HepG2 (cell line): ENCODE measurements at regions not wholly inside any gene's neighbourhood (a gene's known extent, or its start where the extent isn't known, plus 50 kb on each side); places are given as distances from the start of the nearest gene placed in this dataset.

Source experiments
- ATAC-seq: fragments of 200-7000 bp; cut with Tn5 transposase; 3 replicates; pipeline ENCODE4 v1.9.1; 2020; ENCODE audit warnings: mild to moderate bottlenecking, moderate library complexity
- BruUV-seq: library from RNA; stranded (reverse); fragments of 400-500 nt; replicated peaks from 2 replicates; lab custom pipeline; 2021; lab: Mats Ljungman, UMichigan
- CTCF ChIA-PET: fragments of 300-600 bp; formaldehyde crosslinking; extraction: SDS; loops from one replicate; lab custom pipeline; 2021; ENCODE audit warnings: low total read pairs, inconsistent platforms, low intra/inter-chr PET ratio; lab: Yijun Ruan, JAX
- POLR2A ChIA-PET: fragments of 350-600 bp; sonication (Branson Sonifier 250); formaldehyde crosslinking; loops from one replicate; lab custom pipeline; 2020; ENCODE audit warnings: antibody characterized with exemption, inconsistent platforms; lab: Yijun Ruan, JAX
- DNase-seq: peaks from one replicate; pipeline ENCODE4 v3.0.0-alpha.2; 2015; ENCODE audit warnings: low spot score
- FAIRE-seq: peaks from 3 replicates; lab custom pipeline; 2011; peaks lifted over from hg19 to GRCh38; lab: Jason Lieb, UNC
- H2AFZ ChIP-seq: one replicate; pipeline ENCODE4 v1.6.1; 2011; ENCODE audit warnings: low read length, inconsistent platforms
- H3K27ac ChIP-seq: fragments of 300-600 bp; 3 replicates; pipeline ENCODE4 v1.8.0; 2011; ENCODE audit warnings: mixed run types, mild to moderate bottlenecking, mixed read lengths, low read length, inconsistent platforms; ENCODE audit not compliant: insufficient read depth; ENCODE audit errors: extremely low read length
- H3K27me3 ChIP-seq, 2 experiments: fragments of 200-600 bp in 1 of 2; 2 replicates in 1 of 2; 3 replicates in 1 of 2; pipeline versions ENCODE4 v1.6.0 to v1.8.0; 2011; ENCODE audit warnings: low read length in 2 of 2, mild to moderate bottlenecking in 2 of 2, moderate library complexity in 2 of 2, inconsistent platforms in 1 of 2; ENCODE audit not compliant: insufficient read depth in 2 of 2, control insufficient read depth in 1 of 2
- H3K36me3 ChIP-seq, 2 experiments: fragments of 200-600 bp in 1 of 2; replicated peaks in 1 of 2; 2 replicates in 1 of 2; 3 replicates in 1 of 2; pipeline versions ENCODE4 v1.5.1 to v1.8.0; 2011; ENCODE audit warnings: low read length in 2 of 2, inconsistent platforms in 1 of 2; ENCODE audit not compliant: insufficient read depth in 2 of 2, control insufficient read depth in 1 of 2
- H3K4me1 ChIP-seq: 2 replicates; pipeline ENCODE4 v1.5.1; 2012; ENCODE audit warnings: low read length, inconsistent platforms; ENCODE audit not compliant: insufficient read depth
- H3K4me2 ChIP-seq: 2 replicates; pipeline ENCODE4 v1.6.0; 2011; ENCODE audit warnings: low read depth, low read length, inconsistent platforms
- H3K4me3 ChIP-seq, 3 experiments: fragments of 200-600 bp in 1 of 3; sonication (generic), shearing (Covaris generic) in 1 of 3; replicated peaks in 1 of 3; 2 replicates each; pipeline ENCODE4 v1.5.1; 2011 to 2016; ENCODE audit warnings: low read length in 3 of 3, inconsistent platforms in 2 of 3, low read depth in 2 of 3, mild to moderate bottlenecking in 2 of 3, control low read depth in 1 of 3, mixed read lengths in 1 of 3; ENCODE audit not compliant: insufficient read depth in 1 of 3
- H3K79me2 ChIP-seq: one replicate; pipeline ENCODE4 v1.6.1; 2011; ENCODE audit warnings: low read length, inconsistent platforms; ENCODE audit not compliant: insufficient read depth
- H3K9ac ChIP-seq: 2 replicates; pipeline ENCODE4 v1.6.0; 2011; ENCODE audit warnings: mild to moderate bottlenecking, low read depth, low read length, inconsistent platforms; ENCODE audit not compliant: insufficient read depth
- H3K9me3 ChIP-seq: 2 replicates; pipeline ENCODE4 v1.5.1; 2012; ENCODE audit warnings: mild to moderate bottlenecking, low read length
- H4K20me1 ChIP-seq: 2 replicates; pipeline ENCODE4 v1.6.0; 2011; ENCODE audit warnings: inconsistent platforms, mild to moderate bottlenecking, low read length, moderate library complexity; ENCODE audit not compliant: insufficient read depth
- ATF7 ChIP-seq, 2 experiments: fragments of 450-650 bp in 1 of 2; sonication (generic) in 1 of 2; formaldehyde crosslinking in 1 of 2; IDR thresholded peaks; 2 replicates each; pipeline versions ENCODE4 v1.4.0 to v1.6.1; 2016 to 2020; ENCODE audit warnings: antibody characterized with exemption in 1 of 2, mild to moderate bottlenecking in 1 of 2, missing genetic modification reagents in 1 of 2
- CREB1 ChIP-seq, 2 experiments: fragments of 450-650 bp in 1 of 2; IDR thresholded peaks; 2 replicates each; pipeline ENCODE4 v1.6.1; 2016 to 2017; ENCODE audit warnings: control low read depth in 1 of 2, mild to moderate bottlenecking in 1 of 2, missing compliant biosample characterization in 1 of 2, missing genetic modification characterization in 1 of 2
- ELK4 ChIP-seq: sonication (generic); formaldehyde crosslinking; IDR thresholded peaks from 2 replicates; pipeline ENCODE4 v1.9.0; 2021; ENCODE audit warnings: missing genetic modification reagents, borderline replicate concordance
- HNF4G ChIP-seq, 2 experiments: sonication (generic) in 1 of 2; formaldehyde crosslinking in 1 of 2; IDR thresholded peaks; 2 replicates each; pipeline versions ENCODE4 v1.4.0 to v1.6.1; 2011 to 2020; ENCODE audit warnings: borderline replicate concordance in 2 of 2, low read depth in 2 of 2, mild to moderate bottlenecking in 2 of 2, low read length in 1 of 2, missing genetic modification reagents in 1 of 2, moderate library complexity in 1 of 2
- HOXA3 ChIP-seq: sonication (generic); formaldehyde crosslinking; IDR thresholded peaks from 2 replicates; pipeline ENCODE4 v1.5.0; 2020; ENCODE audit warnings: missing genetic modification reagents
- IRX3 ChIP-seq: sonication (generic); formaldehyde crosslinking; IDR thresholded peaks from 2 replicates; pipeline ENCODE4 v1.8.1; 2023; ENCODE audit warnings: mild to moderate bottlenecking, low read depth, missing genetic modification reagents, borderline replicate concordance
- JDP2 ChIP-seq: sonication (generic); formaldehyde crosslinking; IDR thresholded peaks from 2 replicates; pipeline ENCODE4 v1.8.1; 2022; ENCODE audit warnings: missing genetic modification reagents, borderline replicate concordance
- POLR2AphosphoS2 ChIP-seq: IDR thresholded peaks from 2 replicates; pipeline ENCODE4 v1.6.1; 2011; ENCODE audit warnings: low read depth, low read length, improper control_type of control experiment
- RBM39 ChIP-seq: fragments of 200-400 bp; formaldehyde crosslinking; IDR thresholded peaks from one replicate; pipeline ENCODE4 v1.6.1; 2018; ENCODE audit warnings: antibody characterized with exemption, mild to moderate bottlenecking, low read depth, low read length; ENCODE audit not compliant: poor library complexity, severe bottlenecking
- SRY ChIP-seq: sonication (generic); formaldehyde crosslinking; IDR thresholded peaks from 2 replicates; pipeline ENCODE4 v1.8.0; 2022; ENCODE audit warnings: mild to moderate bottlenecking, missing genetic modification reagents
- THAP11 ChIP-seq: IDR thresholded peaks from 2 replicates; pipeline ENCODE4 v1.6.1; 2016; ENCODE audit warnings: missing biosample characterization, missing genetic modification reagents
- THYN1 ChIP-seq: sonication (generic); formaldehyde crosslinking; IDR thresholded peaks from 2 replicates; pipeline ENCODE4 v1.8.1; 2023; ENCODE audit warnings: low read depth, mild to moderate bottlenecking, moderate library complexity, missing genetic modification reagents, borderline replicate concordance
- U2AF2 ChIP-seq: fragments of 200-400 bp; formaldehyde crosslinking; IDR thresholded peaks from 2 replicates; pipeline ENCODE4 v1.6.1; 2017; ENCODE audit warnings: low read depth, mild to moderate bottlenecking, low read length
- ZBTB8A ChIP-seq: sonication (generic); formaldehyde crosslinking; IDR thresholded peaks from 2 replicates; pipeline ENCODE4 v1.4.0; 2020; ENCODE audit warnings: mild to moderate bottlenecking, low read depth, missing genetic modification reagents, borderline replicate concordance
- ZMAT5 ChIP-seq: sonication (generic); formaldehyde crosslinking; IDR thresholded peaks from 2 replicates; pipeline ENCODE4 v1.5.0; 2020; ENCODE audit warnings: mild to moderate bottlenecking, low read depth, missing genetic modification reagents, borderline replicate concordance
- ZNF281 ChIP-seq: sonication (generic); formaldehyde crosslinking; IDR thresholded peaks from 2 replicates; pipeline ENCODE4 v1.4.0; 2020; ENCODE audit warnings: missing genetic modification reagents, borderline replicate concordance
- ZNF292 ChIP-seq: sonication (generic); formaldehyde crosslinking; IDR thresholded peaks from 2 replicates; pipeline ENCODE4 v1.8.1; 2022; ENCODE audit warnings: mild to moderate bottlenecking, low read depth, missing genetic modification reagents, borderline replicate concordance
- ZNF776 ChIP-seq: sonication (generic); formaldehyde crosslinking; IDR thresholded peaks from 2 replicates; pipeline ENCODE4 v1.4.0; 2020; ENCODE audit warnings: mild to moderate bottlenecking, missing genetic modification reagents
- WGBS: methylation state at CpG from one replicate; pipeline ENCODE4 v1.1.6; 2017; ENCODE audit warnings: low lambda C conversion rate; 5-methylcytosine and 5-hydroxymethylcytosine counted together
- in situ Hi-C: cut with HindIII; loops from 2 replicates; pipeline ENCODE4 v1.10.0; 2017; ENCODE audit warnings: low pct_unique_long_range_greater_than_20kb; ENCODE audit not compliant: extremely low pct_ligation_motif_present
- intact Hi-C: fragments of 100-400 bp; cut with micrococcal nuclease; formaldehyde crosslinking; loops from one replicate; pipeline ENCODE4 v1.10.0; 2022; ENCODE audit not compliant: unreplicated experiment

GRCh38 chr6:139647841-139648240 lies 273.4 kb upstream of the CITED2 start:
- WGBS = 36% methylated on average over 5 of the region's 5 CpGs
- TF ChIP-seq ZNF776 (CRISPR knock-in tag) (no peak), ZMAT5 (CRISPR knock-in tag) (no peak), CREB1 (IDR thresholded peaks at IDR 0.05) (no peak), CREB1 (CRISPR knock-in tag; IDR thresholded peaks at IDR 0.05) (no peak), ZNF281 (CRISPR knock-in tag) (no peak), THYN1 (CRISPR knock-in tag) (no peak), ZNF292 (no peak), JDP2 (CRISPR knock-in tag) (no peak), ELK4 (CRISPR knock-in tag) (no peak), HOXA3 (no peak), SRY (CRISPR knock-in tag) (no peak), POLR2AphosphoS2 (no peak), THAP11 (CRISPR knock-in tag) (no peak), U2AF2 (no peak), RBM39 (no peak), ZBTB8A (CRISPR knock-in tag) (no peak), HNF4G (IDR thresholded peaks at IDR 0.05; ENCODE audit: borderline replicate concordance, low read depth, low read length) (no peak), HNF4G (CRISPR knock-in tag; IDR thresholded peaks at IDR 0.05; ENCODE audit: borderline replicate concordance, low read depth) (no peak), IRX3 (CRISPR knock-in tag) (no peak), ATF7 (IDR thresholded peaks at IDR 0.05) (no peak), ATF7 (CRISPR knock-in tag; IDR thresholded peaks at IDR 0.05) (no peak)
- TF ChIP-seq, all 625 proteins: peak for 0
- ChIA-PET CTCF (no interaction called here), POLR2A (no interaction called here)
- no peak overlapping the region for H3K4me2 ChIP-seq
- H3K79me2 ChIP-seq = no peaks in the 10 kb centered on the region
- no TSS peak for BruUV-seq
- H4K20me1 ChIP-seq = no peaks in the 10 kb centered on the region
- H3K27me3 ChIP-seq = peaks cover 0 to 7% of the 10 kb centered on the region in 2 experiments; a peak in 1 of 5 replicates
- FAIRE-seq (no peak), ATAC-seq (no peak), DNase-seq (no peak)
- no peaks in the 10 kb centered on the region for H3K4me1 ChIP-seq
- no peaks in the 10 kb centered on the region for H3K9me3 ChIP-seq
- intact Hi-C loops = no loop called here
- no peaks in the 10 kb centered on the region for H3K36me3 ChIP-seq
- no peak overlapping the region for H3K9ac ChIP-seq
- no peak overlapping the region for H2AFZ ChIP-seq
- in situ Hi-C loops = no loop called here
- no peak overlapping the region for H3K27ac ChIP-seq
- no peak overlapping the region for H3K4me3 ChIP-seq
